ENCODE measurements at regions not wholly inside any gene's neighbourhood (a gene's known extent, or its start where the extent isn't known, plus 50 kb on each side); places are given as distances from the start of the nearest gene placed in this dataset.

GRCh38 chrX:109862433-109862832 lies 129.4 kb upstream of the ACSL4 start:
- WGBS (ENCODE audit: low lambda C conversion rate, missing lambda C conversion rate) = 49% methylated on average over 2 of the region's 2 CpGs
- Histone ChIP-seq H3K4me2 (no peak overlapping the region), H3K4me3 (no peak overlapping the region), H4K20me1 (ENCODE audit: insufficient read depth, poor library complexity, severe bottlenecking) (no peaks in the 10 kb centered on the region), H3K36me3 (replicated peaks; ENCODE audit: insufficient read depth, low read depth) (no peaks in the 10 kb centered on the region), H3K4me1 (ENCODE audit: insufficient read depth) (no peaks in the 10 kb centered on the region), H3K79me2 (no peaks in the 10 kb centered on the region), H3K9me2 (replicated peaks; ENCODE audit: insufficient read depth) (no peaks in the 10 kb centered on the region), H3K9me3 (ENCODE audit: low read depth) (no peaks in the 10 kb centered on the region), H2AFZ (no peak overlapping the region), H3K27me3 (no peaks in the 10 kb centered on the region), H3K27ac (no peak overlapping the region)
- TF ChIP-seq EZH2phosphoT487 (IDR thresholded peaks at IDR 0.05; ENCODE audit: low read depth, severe bottlenecking, unreplicated experiment) (no peak), CTCF (IDR thresholded peaks at IDR 0.05; ENCODE audit: poor library complexity) (no peak), EZH2 (IDR thresholded peaks at IDR 0.05; ENCODE audit: borderline replicate concordance) (no peak)
- DNase-seq (ENCODE audit: low spot score) = no peak

DNA sequence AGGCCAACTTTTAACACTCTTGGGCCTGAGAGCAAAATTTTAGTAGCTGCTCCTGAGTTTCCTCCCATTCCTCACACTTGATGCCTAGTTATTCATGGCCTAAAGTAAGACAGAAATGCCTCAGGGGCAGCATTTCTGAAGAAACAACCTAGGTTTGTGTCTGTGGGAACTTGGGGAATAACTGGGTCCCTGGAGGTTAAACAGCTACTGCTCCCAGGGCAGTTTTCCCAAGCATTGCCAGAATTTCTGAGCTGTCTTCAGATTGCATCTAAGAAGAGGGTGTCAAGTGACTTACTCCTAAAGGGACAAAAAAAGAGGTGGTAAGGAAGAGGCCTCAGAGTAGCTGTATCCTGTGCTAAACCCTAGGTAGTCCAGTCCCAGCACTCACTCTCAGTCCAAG lies 130.8 kb upstream of the ACSL4 start:
- Histone ChIP-seq H3K27me3 (no peaks in the 10 kb centered on the region), H3K27ac (no peak overlapping the region), H3K79me2 (no peaks in the 10 kb centered on the region), H3K9me3 (ENCODE audit: low read depth) (no peaks in the 10 kb centered on the region), H3K4me2 (no peak overlapping the region), H3K4me3 (no peak overlapping the region), H2AFZ (no peak overlapping the region), H3K4me1 (ENCODE audit: insufficient read depth) (no peaks in the 10 kb centered on the region), H3K36me3 (replicated peaks; ENCODE audit: insufficient read depth, low read depth) (no peaks in the 10 kb centered on the region), H4K20me1 (ENCODE audit: insufficient read depth, poor library complexity, severe bottlenecking) (no peaks in the 10 kb centered on the region), H3K9me2 (replicated peaks; ENCODE audit: insufficient read depth) (no peaks in the 10 kb centered on the region)
- DNase-seq (ENCODE audit: low spot score) = no peak
- TF ChIP-seq EZH2phosphoT487 (IDR thresholded peaks at IDR 0.05; ENCODE audit: low read depth, severe bottlenecking, unreplicated experiment) (no peak), EZH2 (IDR thresholded peaks at IDR 0.05; ENCODE audit: borderline replicate concordance) (no peak), CTCF (IDR thresholded peaks at IDR 0.05; ENCODE audit: poor library complexity) (no peak)

- H3K79me2 ChIP-seq = no peaks in the 10 kb centered on the region
- 69% methylated on average over 4 of the region's 4 CpGs for WGBS (ENCODE audit: low lambda C conversion rate, missing lambda C conversion rate)
- no peak for TF ChIP-seq CTCF (IDR thresholded peaks at IDR 0.05; ENCODE audit: poor library complexity)
- TF ChIP-seq EZH2phosphoT487 (IDR thresholded peaks at IDR 0.05; ENCODE audit: low read depth, severe bottlenecking, unreplicated experiment) = no peak
- TF ChIP-seq EZH2 (IDR thresholded peaks at IDR 0.05; ENCODE audit: borderline replicate concordance) = no peak
- no peaks in the 10 kb centered on the region for H3K9me2 ChIP-seq (replicated peaks; ENCODE audit: insufficient read depth)
- no peak overlapping the region for H3K4me2 ChIP-seq
- no peak for DNase-seq (ENCODE audit: low spot score)
- H3K27ac ChIP-seq = no peak overlapping the region
- H3K27me3 ChIP-seq = no peaks in the 10 kb centered on the region
- no peaks in the 10 kb centered on the region for H3K4me1 ChIP-seq (ENCODE audit: insufficient read depth)
- no peaks in the 10 kb centered on the region for H3K9me3 ChIP-seq (ENCODE audit: low read depth)
- no peak overlapping the region for H2AFZ ChIP-seq
- no peaks in the 10 kb centered on the region for H3K36me3 ChIP-seq (replicated peaks; ENCODE audit: insufficient read depth, low read depth)
- H3K4me3 ChIP-seq = no peak overlapping the region
- no peaks in the 10 kb centered on the region for H4K20me1 ChIP-seq (ENCODE audit: insufficient read depth, poor library complexity, severe bottlenecking)
Observed at GRCh38 chrX:109871121-109871888, 131.6 kb upstream of the TMEM164 start.
